OCI-LY1 (cell line): ENCODE measurements at regions not wholly inside any gene's neighbourhood (a gene's known extent, or its start where the extent isn't known, plus 50 kb on each side); places are given as distances from the start of the nearest gene placed in this dataset.

Experiments used
- H2AFZ ChIP-seq: fragments of 200-600 bp; sonication (generic), shearing (Covaris generic); 2 replicates; pipeline ENCODE4 v1.6.0; 2014; ENCODE audit warnings: antibody characterized with exemption, mild to moderate bottlenecking, low read length
- H3F3A ChIP-seq: fragments of 200-600 bp; sonication (generic), shearing (Covaris generic); 2 replicates; pipeline ENCODE4 v1.6.0; 2014; ENCODE audit warnings: mild to moderate bottlenecking, antibody characterized with exemption, low read length, moderate library complexity; ENCODE audit not compliant: insufficient read depth
- H3K27ac ChIP-seq: fragments of 200-600 bp; sonication (generic); 2 replicates; pipeline ENCODE4 v1.5.1; 2014; ENCODE audit warnings: low read length, mixed run types, mild to moderate bottlenecking, low read depth; ENCODE audit not compliant: poor library complexity, severe bottlenecking
- H3K27me3 ChIP-seq: fragments of 200-600 bp; sonication (generic); 2 replicates; pipeline ENCODE4 v1.6.0; 2014; ENCODE audit warnings: antibody characterized with exemption, mild to moderate bottlenecking, low read length, moderate library complexity; ENCODE audit not compliant: insufficient read depth
- H3K36me3 ChIP-seq: fragments of 200-600 bp; sonication (generic); 2 replicates; pipeline ENCODE4 v1.6.1; 2014; ENCODE audit warnings: mild to moderate bottlenecking, antibody characterized with exemption, low read length, moderate library complexity, mixed read lengths; ENCODE audit not compliant: insufficient read depth
- H3K4me1 ChIP-seq: fragments of 200-600 bp; sonication (generic); 2 replicates; pipeline ENCODE4 v1.5.1; 2014; ENCODE audit warnings: mild to moderate bottlenecking, low read length, moderate library complexity; ENCODE audit not compliant: insufficient read depth, severe bottlenecking
- H3K4me2 ChIP-seq: fragments of 200-600 bp; sonication (generic), shearing (Covaris generic); 2 replicates; pipeline ENCODE4 v1.6.1; 2014; ENCODE audit warnings: low read length
- H3K4me3 ChIP-seq: fragments of 200-600 bp; sonication (generic); 2 replicates; pipeline ENCODE4 v1.5.1; 2014; ENCODE audit warnings: low read length, low read depth, mild to moderate bottlenecking, mixed read lengths; ENCODE audit not compliant: poor library complexity, severe bottlenecking
- H3K79me2 ChIP-seq: fragments of 200-600 bp; shearing (Covaris generic); 2 replicates; pipeline ENCODE4 v1.6.1; 2016; ENCODE audit warnings: mixed run types, low read length, mixed read lengths; ENCODE audit not compliant: insufficient read depth
- H3K9ac ChIP-seq: fragments of 200-600 bp; sonication (generic), shearing (Covaris generic); 2 replicates; pipeline ENCODE4 v1.6.1; 2014; ENCODE audit warnings: mild to moderate bottlenecking, low read length, mixed read lengths
- H3K9me2 ChIP-seq: fragments of 200-600 bp; sonication (generic), shearing (Covaris generic); 2 replicates; pipeline ENCODE4 v1.6.1; 2014; ENCODE audit warnings: low read depth, mild to moderate bottlenecking, low read length, mixed read lengths
- H3K9me3 ChIP-seq: fragments of 200-600 bp; shearing (Covaris generic); 2 replicates; pipeline ENCODE4 v1.6.1; 2014; ENCODE audit warnings: low read length, mixed read lengths
- H4K20me1 ChIP-seq: fragments of 200-600 bp; sonication (generic), shearing (Covaris generic); 2 replicates; pipeline ENCODE4 v1.6.0; 2016; ENCODE audit warnings: mild to moderate bottlenecking, low read length; ENCODE audit not compliant: insufficient read depth
- CTCF ChIP-seq: fragments of 200-600 bp; sonication (generic), shearing (Covaris generic); IDR thresholded peaks from 2 replicates; pipeline ENCODE4 v1.5.1; 2017; ENCODE audit warnings: mild to moderate bottlenecking, antibody characterized with exemption, low read length, moderate library complexity, mixed read lengths
- EZH2 ChIP-seq: fragments of 200-600 bp; sonication (generic), shearing (Covaris generic); IDR thresholded peaks from 2 replicates; pipeline ENCODE4 v1.8.0; 2017; ENCODE audit warnings: borderline replicate concordance, mixed run types, mild to moderate bottlenecking, antibody characterized with exemption, low read length, moderate library complexity, mixed read lengths

GRCh38 chr12:23066095-23066494 lies 441.1 kb downstream of the ETNK1 start:
- Histone ChIP-seq H3K9me3 (no peaks in the 10 kb centered on the region), H3F3A (no peaks in the 10 kb centered on the region), H3K9me2 (no peaks in the 10 kb centered on the region), H3K27me3 (no peaks in the 10 kb centered on the region), H3K4me3 (no peak overlapping the region), H3K36me3 (no peaks in the 10 kb centered on the region), H3K79me2 (no peaks in the 10 kb centered on the region), H3K4me1 (no peaks in the 10 kb centered on the region), H4K20me1 (no peaks in the 10 kb centered on the region), H3K9ac (no peak overlapping the region), H2AFZ (no peak overlapping the region), H3K27ac (no peak overlapping the region), H3K4me2 (no peak overlapping the region)
- TF ChIP-seq CTCF (no peak), EZH2 (no peak)

- Histone ChIP-seq H3K4me1 (no peaks in the 10 kb centered on the region), H3K9me2 (no peaks in the 10 kb centered on the region), H3K27ac (no peak overlapping the region), H3F3A (no peaks in the 10 kb centered on the region), H3K27me3 (no peaks in the 10 kb centered on the region), H3K9me3 (no peaks in the 10 kb centered on the region), H3K9ac (no peak overlapping the region), H3K4me2 (no peak overlapping the region), H4K20me1 (no peaks in the 10 kb centered on the region), H3K36me3 (no peaks in the 10 kb centered on the region), H3K79me2 (no peaks in the 10 kb centered on the region), H2AFZ (no peak overlapping the region), H3K4me3 (no peak overlapping the region)
- TF ChIP-seq EZH2: no peak
- TF ChIP-seq CTCF: no peak
These were observed 458.3 kb downstream of the ETNK1 start for GRCh38 chr12:23083267-23083666.

- no peaks in the 10 kb centered on the region for H3K79me2 ChIP-seq
- no peaks in the 10 kb centered on the region for H4K20me1 ChIP-seq
- H3F3A ChIP-seq: no peaks in the 10 kb centered on the region
- TF ChIP-seq EZH2 (no peak), CTCF (no peak)
- no peaks in the 10 kb centered on the region for H3K4me1 ChIP-seq
- no peaks in the 10 kb centered on the region for H3K27me3 ChIP-seq
- H3K9me2 ChIP-seq: no peaks in the 10 kb centered on the region
- no peaks in the 10 kb centered on the region for H3K9me3 ChIP-seq
- no peak overlapping the region for H3K27ac ChIP-seq
- H3K9ac ChIP-seq: no peak overlapping the region
- no peak overlapping the region for H2AFZ ChIP-seq
- H3K4me3 ChIP-seq: no peak overlapping the region
- H3K4me2 ChIP-seq: no peak overlapping the region
- H3K36me3 ChIP-seq: no peaks in the 10 kb centered on the region
These were observed 459.4 kb downstream of the ETNK1 start for GRCh38 chr12:23084236-23084995.
